Skin epidermis (tissue), 12 donors: ENCODE measurements at regions not wholly inside any gene's neighbourhood (a gene's known extent, or its start where the extent isn't known, plus 50 kb on each side); places are given as distances from the start of the nearest gene placed in this dataset.
"Not testable (repeated sequence)": the region's sequence is repeated elsewhere in the genome, so short reads cannot be mapped to it uniquely, and the experiment has no call there.

Source experiments
- H3K27ac ChIP-seq, 21 experiments: fragments of 200-600 bp; sonication (generic) in 11 of 21; one replicate each; pipeline ENCODE4 v1.5.0; 2020; ENCODE audit warnings: mild to moderate bottlenecking in 3 of 21, inconsistent platforms in 2 of 21, moderate library complexity in 2 of 21
- H3K4me3 ChIP-seq, 7 experiments: fragments of 200-600 bp; sonication (generic) in 2 of 7; one replicate each; pipeline ENCODE4 v1.5.0; 2020; ENCODE audit warnings: inconsistent platforms in 2 of 7, mild to moderate bottlenecking in 2 of 7, moderate library complexity in 1 of 7

GRCh38 chr9:67708109-67708508 is 150.6 kb upstream of the ANKRD20A1 start:
- not testable (repeated sequence) for H3K4me3 ChIP-seq

DNA sequence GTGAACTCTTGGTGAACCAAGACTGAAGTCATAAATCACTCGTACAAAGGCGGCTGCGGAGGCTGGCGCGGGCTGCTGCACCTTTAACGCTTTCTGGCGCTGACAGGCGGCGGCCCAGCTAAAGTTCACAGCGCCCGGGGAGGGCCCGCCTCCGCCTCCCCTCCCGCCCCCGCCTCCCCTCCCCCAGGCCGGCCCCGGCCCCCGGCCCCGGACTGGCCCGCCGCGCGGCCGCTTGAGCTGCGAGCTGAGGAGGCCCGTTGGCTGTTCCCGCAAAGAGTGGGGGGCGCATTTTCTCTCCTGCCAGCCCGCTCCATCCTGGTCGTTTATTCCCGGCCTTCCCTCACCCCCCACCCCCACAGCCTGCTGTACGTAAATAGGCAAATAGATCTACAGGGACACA is 147.3 kb upstream of the ANKRD20A1 start:
- H3K4me3 ChIP-seq, H3K27ac ChIP-seq: not testable (repeated sequence)

More at GRCh38 chr9:67708109-67708508, 150.6 kb upstream of the ANKRD20A1 start:
- H3K27ac ChIP-seq = not testable (repeated sequence)

DNA sequence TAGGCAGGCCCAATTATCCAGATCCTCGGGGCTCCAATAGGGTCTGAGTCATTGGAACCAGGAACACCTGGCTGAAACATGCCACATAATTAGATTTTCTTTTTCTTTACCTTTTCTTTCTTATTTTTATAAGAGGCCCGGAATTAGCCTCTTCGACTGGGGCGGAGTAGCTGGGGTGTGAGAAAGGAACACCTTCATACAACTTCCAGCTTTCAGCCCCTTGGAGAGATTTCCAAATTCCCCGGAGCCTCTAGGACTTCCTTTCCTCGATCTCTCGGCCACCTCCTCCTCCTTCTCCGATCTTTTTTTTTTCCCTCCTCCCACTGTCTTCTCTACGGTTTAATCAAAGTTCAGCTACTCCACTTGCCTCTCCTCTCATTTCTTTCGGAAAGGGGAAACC is 146.8 kb upstream of the ANKRD20A1 start:
- H3K4me3 ChIP-seq, H3K27ac ChIP-seq: not testable (repeated sequence)

GRCh38 chr9:67712956-67713355 is 145.8 kb upstream of the ANKRD20A1 start:
- H3K4me3 ChIP-seq, H3K27ac ChIP-seq: not testable (repeated sequence)

GRCh38 chr9:67717830-67718388 is 140.8 kb upstream of the ANKRD20A1 start:
- not testable (repeated sequence) for H3K4me3 ChIP-seq, H3K27ac ChIP-seq

DNA sequence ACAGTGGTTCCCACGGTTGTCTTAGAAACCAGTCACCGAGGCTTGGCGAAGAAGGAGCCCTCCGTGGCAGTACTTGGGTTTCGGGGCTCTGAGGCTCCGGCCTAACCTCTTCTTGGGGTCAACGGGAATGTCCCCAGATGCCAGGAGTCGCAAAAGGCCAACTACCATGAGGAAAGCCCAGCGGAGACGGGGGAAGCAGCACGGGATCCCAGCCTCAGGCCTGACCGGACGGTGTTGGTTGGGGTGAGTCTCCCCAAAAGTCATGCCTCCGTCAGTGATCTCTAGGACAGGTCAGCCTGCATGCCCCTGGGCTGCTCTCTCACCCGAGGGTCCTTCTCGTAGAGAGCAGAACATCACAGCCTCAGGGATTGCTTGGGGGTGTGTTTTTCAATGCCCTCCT is 138.2 kb upstream of the ANKRD20A1 start:
- not testable (repeated sequence) for H3K27ac ChIP-seq, H3K4me3 ChIP-seq

GRCh38 chr9:67722460-67723090 is 136.2 kb upstream of the ANKRD20A1 start:
- H3K27ac ChIP-seq, H3K4me3 ChIP-seq: not testable (repeated sequence)

DNA sequence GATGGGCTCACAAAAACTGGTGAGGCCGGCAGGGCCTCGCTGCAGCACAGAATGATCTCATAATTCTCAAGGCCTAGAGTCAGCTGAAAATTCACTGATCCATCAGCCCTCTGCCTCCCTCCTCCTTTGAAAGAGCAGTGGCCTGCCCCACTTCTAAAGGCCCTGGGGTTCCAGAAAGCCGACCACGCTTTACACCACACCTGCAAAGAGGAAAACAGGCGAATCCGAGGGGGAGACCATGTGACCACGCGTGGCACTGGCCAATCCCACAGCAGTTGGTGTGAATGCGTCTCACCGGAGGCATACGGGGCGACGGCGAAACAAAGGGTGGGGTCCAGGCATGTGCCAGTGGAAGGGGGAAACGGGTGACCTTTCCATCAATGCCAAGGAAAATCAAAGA is 135.5 kb upstream of the ANKRD20A1 start:
- H3K27ac ChIP-seq = not testable (repeated sequence)
- H3K4me3 ChIP-seq = peak overlapping the region in 5 of 7 experiments; percentile 18 to 30 (median 23)

DNA sequence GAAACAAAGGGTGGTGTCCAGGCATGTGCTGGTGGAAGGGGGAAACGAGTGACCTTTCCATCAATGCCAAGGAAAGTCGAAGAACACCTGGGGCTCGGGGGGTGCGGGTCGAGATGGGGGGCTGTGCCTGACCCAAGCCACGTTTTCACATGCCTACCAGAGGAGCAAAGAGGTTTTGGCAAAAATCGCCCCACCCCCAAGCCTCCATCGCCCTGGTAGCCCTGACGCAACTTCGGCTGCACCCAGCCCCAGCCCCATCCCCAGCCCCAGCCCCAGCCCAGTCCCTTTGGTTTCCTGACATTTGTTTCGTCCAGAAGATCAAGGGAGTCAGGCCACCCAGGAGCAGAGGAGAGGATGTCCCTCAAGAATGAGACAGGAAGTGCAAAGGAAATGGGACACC is 133.8 kb upstream of the ANKRD20A1 start:
- not testable (repeated sequence) for H3K27ac ChIP-seq
- peak overlapping the region in 3 of 7 experiments; percentile 17 to 23 (median 22) for H3K4me3 ChIP-seq

DNA sequence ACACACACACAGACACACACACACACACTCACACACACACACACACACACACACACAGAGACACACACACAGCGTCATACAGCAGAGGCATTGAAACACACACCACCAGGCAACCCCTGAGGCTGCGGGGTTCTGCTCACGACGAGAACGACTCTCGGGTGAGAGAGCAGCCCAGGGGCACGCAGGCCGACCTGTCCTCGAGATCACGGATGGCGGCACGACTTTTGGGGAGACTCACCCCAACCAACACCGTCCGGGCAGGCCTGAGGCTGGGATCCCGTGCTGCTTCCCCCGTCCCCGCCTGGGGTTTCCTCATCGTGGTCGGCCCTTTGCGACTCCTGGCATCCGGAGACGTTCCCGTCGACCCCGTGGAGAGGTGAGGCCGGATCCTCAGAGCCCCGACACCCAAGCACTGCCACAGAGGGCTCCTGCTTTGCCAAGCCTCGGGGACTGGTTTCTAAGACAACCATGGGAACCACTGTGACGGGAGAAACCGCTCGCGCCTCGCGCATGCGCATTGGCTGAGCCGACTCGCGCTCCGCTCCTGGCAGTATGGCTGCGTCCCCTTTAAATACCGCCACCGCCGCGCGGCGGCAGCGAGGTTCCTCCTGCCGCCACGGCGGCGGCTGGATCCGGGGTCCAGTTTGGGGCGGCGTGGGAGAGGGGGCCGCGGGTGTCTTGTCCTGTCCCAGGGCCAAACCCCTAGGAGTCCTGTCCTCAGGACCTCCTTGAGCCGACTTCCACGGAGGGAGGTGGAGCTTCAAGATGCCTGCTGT is 132.3 kb upstream of the ANKRD20A1 start:
- H3K4me3 ChIP-seq = peak overlapping the region in 4 of 7 experiments; percentile 16 to 28 (median 20)
- H3K27ac ChIP-seq = not testable (repeated sequence)

DNA sequence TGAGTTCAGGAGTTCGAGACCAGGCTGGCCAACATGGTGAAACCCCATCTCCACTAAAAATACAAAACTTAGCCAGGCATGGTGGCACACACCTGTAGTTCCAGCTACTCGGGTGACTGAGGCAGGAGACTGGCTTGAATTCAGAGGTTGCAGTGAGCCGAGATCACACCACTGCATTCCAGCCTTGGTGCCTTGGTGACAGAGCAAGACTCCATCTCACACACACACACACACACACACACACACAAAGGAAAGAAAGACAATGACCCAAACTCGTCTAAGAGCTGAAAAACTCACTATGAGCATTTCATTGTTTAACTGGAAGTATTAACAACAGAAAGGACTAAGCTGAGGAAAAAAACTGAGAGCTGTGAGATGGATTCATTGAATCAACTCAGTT is 95.6 kb upstream of the ANKRD20A1 start:
- not testable (repeated sequence) for H3K4me3 ChIP-seq, H3K27ac ChIP-seq

GRCh38 chr9:67771807-67772206 is 86.9 kb upstream of the ANKRD20A1 start:
- not testable (repeated sequence) for H3K27ac ChIP-seq, H3K4me3 ChIP-seq

- H3K27ac ChIP-seq, H3K4me3 ChIP-seq: not testable (repeated sequence)
Measured at GRCh38 chr9:67800170-67800569, 58.6 kb upstream of the ANKRD20A1 start.
